ENCODE measurements at regions not wholly inside any gene's neighbourhood (a gene's known extent, or its start where the extent isn't known, plus 50 kb on each side); places are given as distances from the start of the nearest gene placed in this dataset.

- DNase-seq (ENCODE audit: low read depth) = no peak
- H3K4me3 ChIP-seq (ENCODE audit: low read length) = no peak overlapping the region
- TF ChIP-seq CTCF (conservative IDR thresholded peaks at IDR 0.05; ENCODE audit: low read length) = no peak
These were observed 398.4 kb upstream of the ID4 start for GRCh38 chr6:19438566-19439353.

- TF ChIP-seq CTCF (conservative IDR thresholded peaks at IDR 0.05; ENCODE audit: low read length) = no peak
- H3K4me3 ChIP-seq (ENCODE audit: low read length) = no peak overlapping the region
- no peak for DNase-seq (ENCODE audit: low read depth)
These were observed 396.6 kb upstream of the ID4 start for GRCh38 chr6:19440531-19440930.

GRCh38 chr6:19443411-19443810 lies 393.8 kb upstream of the ID4 start:
- DNase-seq (ENCODE audit: low read depth) = no peak
- TF ChIP-seq CTCF (conservative IDR thresholded peaks at IDR 0.05; ENCODE audit: low read length) = no peak
- H3K4me3 ChIP-seq (ENCODE audit: low read length) = no peak overlapping the region

GRCh38 chr6:19444041-19444440 lies 393.1 kb upstream of the ID4 start:
- H3K4me3 ChIP-seq (ENCODE audit: low read length) = no peak overlapping the region
- no peak for TF ChIP-seq CTCF (conservative IDR thresholded peaks at IDR 0.05; ENCODE audit: low read length)
- DNase-seq (ENCODE audit: low read depth) = no peak

GRCh38 chr6:19444481-19444880 lies 392.7 kb upstream of the ID4 start:
- no peak for DNase-seq (ENCODE audit: low read depth)
- H3K4me3 ChIP-seq (ENCODE audit: low read length) = no peak overlapping the region
- no peak for TF ChIP-seq CTCF (conservative IDR thresholded peaks at IDR 0.05; ENCODE audit: low read length)

GRCh38 chr6:19446570-19446969 lies 390.6 kb upstream of the ID4 start:
- TF ChIP-seq CTCF (conservative IDR thresholded peaks at IDR 0.05; ENCODE audit: low read length) = no peak
- DNase-seq (ENCODE audit: low read depth) = no peak
- no peak overlapping the region for H3K4me3 ChIP-seq (ENCODE audit: low read length)

- no peak for TF ChIP-seq CTCF (conservative IDR thresholded peaks at IDR 0.05; ENCODE audit: low read length)
- no peak for DNase-seq (ENCODE audit: low read depth)
- no peak overlapping the region for H3K4me3 ChIP-seq (ENCODE audit: low read length)
These were observed 386.5 kb upstream of the ID4 start for GRCh38 chr6:19450651-19451050.
